Stomach smooth muscle (tissue), 2 donors: ENCODE measurements at regions not wholly inside any gene's neighbourhood (a gene's known extent, or its start where the extent isn't known, plus 50 kb on each side); places are given as distances from the start of the nearest gene placed in this dataset.
"Not testable (repeated sequence)": the region's sequence is repeated elsewhere in the genome, so short reads cannot be mapped to it uniquely, and the experiment has no call there.

Experiments
- H3K27ac ChIP-seq: one replicate; pipeline ENCODE4 v1.7.0; 2013; ENCODE audit warnings: mild to moderate bottlenecking, low read length, inconsistent platforms
- H3K27me3 ChIP-seq, 2 donors: one replicate each; pipeline ENCODE4 v1.7.0; 2013; ENCODE audit warnings: low read length in 2 of 2; ENCODE audit not compliant: insufficient read depth in 2 of 2, control insufficient read depth in 1 of 2
- H3K36me3 ChIP-seq, 2 donors: one replicate each; pipeline ENCODE4 v1.7.0; 2013; ENCODE audit warnings: low read length in 2 of 2; ENCODE audit not compliant: control insufficient read depth in 2 of 2, insufficient read depth in 2 of 2
- H3K4me1 ChIP-seq: one replicate; pipeline ENCODE4 v1.7.0; 2013; ENCODE audit warnings: low read length; ENCODE audit not compliant: control insufficient read depth, insufficient read depth
- H3K4me3 ChIP-seq, 2 donors: one replicate each; pipeline ENCODE4 v1.7.0; 2013; ENCODE audit warnings: low read length in 2 of 2
- H3K9ac ChIP-seq, 2 donors: one replicate each; pipeline ENCODE4 v1.7.0; 2013; ENCODE audit warnings: low read length in 2 of 2, mild to moderate bottlenecking in 1 of 2
- H3K9me3 ChIP-seq, 2 donors: one replicate each; pipeline ENCODE4 v1.7.0; 2013; ENCODE audit warnings: low read length in 2 of 2; ENCODE audit not compliant: control insufficient read depth in 2 of 2
- donor health status: healthy.
- donor health status: Pancreatic carcinoma.

DNA sequence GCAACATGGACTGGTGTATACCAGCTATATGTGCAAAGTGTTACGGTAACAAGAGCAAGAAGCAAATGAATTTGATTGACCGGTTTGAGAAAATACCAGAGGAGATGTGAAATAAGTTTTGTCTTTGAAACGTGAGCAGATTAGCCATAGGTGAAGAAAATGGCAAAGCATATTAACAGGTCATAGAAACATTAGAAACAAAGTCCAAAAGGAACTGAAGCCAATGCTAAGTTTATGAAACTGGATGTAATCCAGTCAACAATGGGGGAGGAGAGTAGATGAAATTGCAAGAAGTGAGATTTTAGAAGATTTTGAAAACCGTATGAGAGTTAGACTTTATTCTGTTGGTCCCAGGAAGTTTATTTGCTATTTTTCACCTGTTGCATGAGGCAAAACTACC is 1315.4 kb upstream of the CHAC2 start:
- H3K4me3 ChIP-seq = no peak overlapping the region
- H3K27me3 ChIP-seq = no peaks in the 10 kb centered on the region
- H3K4me1 ChIP-seq = no peaks in the 10 kb centered on the region
- H3K27ac ChIP-seq = no peak overlapping the region
- no peak overlapping the region for H3K9ac ChIP-seq
- H3K36me3 ChIP-seq = no peaks in the 10 kb centered on the region
- H3K9me3 ChIP-seq = no peaks in the 10 kb centered on the region

DNA sequence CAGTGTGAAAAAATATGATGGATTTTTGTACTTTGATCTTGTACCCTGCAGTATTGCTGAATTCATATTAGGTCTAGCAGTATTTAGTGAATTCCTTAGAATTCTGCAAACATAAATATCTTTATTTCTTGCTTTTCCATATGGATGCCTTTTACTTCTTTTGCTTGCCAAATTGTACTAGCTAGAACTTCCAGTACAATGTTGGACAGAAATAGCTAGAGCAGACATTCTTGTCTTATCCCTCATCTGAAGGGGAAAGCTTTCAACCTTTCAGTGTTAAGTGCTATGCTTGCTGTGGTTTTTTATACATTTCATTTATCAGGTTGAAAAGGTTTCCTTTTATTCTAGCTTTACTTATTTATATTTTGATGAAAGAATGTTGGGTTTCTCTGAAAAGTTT is 1321.9 kb upstream of the CHAC2 start:
- Histone ChIP-seq H3K27me3 (no peaks in the 10 kb centered on the region), H3K4me3 (no peak overlapping the region), H3K9ac (no peak overlapping the region)

DNA sequence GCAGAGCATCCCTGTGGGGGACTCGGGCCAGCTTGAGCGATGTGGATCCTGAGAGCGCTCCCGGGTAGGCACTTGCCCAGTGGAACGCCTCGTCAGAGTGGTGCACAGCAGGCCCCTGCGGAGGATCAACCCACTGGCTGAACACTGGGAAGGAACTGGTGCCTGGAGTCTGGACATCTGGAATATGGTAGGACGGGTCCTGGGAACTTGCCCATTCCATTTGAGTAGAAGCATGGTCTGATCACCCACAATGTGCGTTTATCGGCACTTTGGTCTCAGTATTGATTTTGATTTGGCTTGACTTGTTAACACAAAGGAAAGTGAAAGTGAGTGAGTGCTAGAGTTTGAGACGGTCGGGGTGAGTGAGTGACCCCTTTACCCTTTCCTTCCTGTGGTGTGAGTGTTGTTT is 1336.2 kb upstream of the CHAC2 start:
- H3K4me1 ChIP-seq = no peaks in the 10 kb centered on the region
- no peak overlapping the region for H3K9ac ChIP-seq
- no peak overlapping the region for H3K4me3 ChIP-seq
- H3K9me3 ChIP-seq = no peaks in the 10 kb centered on the region
- H3K36me3 ChIP-seq = no peaks in the 10 kb centered on the region
- H3K27me3 ChIP-seq = no peaks in the 10 kb centered on the region
- H3K27ac ChIP-seq = no peak overlapping the region

More for the DNA sequence above, 1321.9 kb upstream of the CHAC2 start:
- Histone ChIP-seq H3K27ac (no peak overlapping the region), H3K4me1 (no peaks in the 10 kb centered on the region), H3K36me3 (no peaks in the 10 kb centered on the region), H3K9me3 (no peaks in the 10 kb centered on the region)

DNA sequence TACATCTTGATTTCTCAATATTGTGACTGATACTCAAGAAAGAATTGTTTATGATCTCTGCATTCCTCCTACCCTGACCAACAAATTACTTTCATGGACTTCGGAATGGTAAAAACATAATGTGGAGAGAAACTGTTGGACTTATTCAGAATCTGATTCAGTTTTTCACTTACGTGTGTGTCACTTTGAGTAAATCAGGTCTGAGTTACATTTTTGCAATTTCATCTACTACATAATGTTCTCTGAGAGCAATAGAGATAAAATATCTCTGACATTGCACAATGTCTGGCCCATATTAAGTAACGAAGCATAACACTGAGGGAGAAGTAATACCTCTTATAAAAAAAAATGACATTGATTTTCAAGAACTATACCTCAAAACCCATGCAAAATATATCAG is 1337.9 kb upstream of the CHAC2 start:
- Histone ChIP-seq H3K4me1 (no peaks in the 10 kb centered on the region), H3K27me3 (no peaks in the 10 kb centered on the region), H3K9ac (no peak overlapping the region), H3K4me3 (no peak overlapping the region), H3K27ac (no peak overlapping the region), H3K9me3 (no peaks in the 10 kb centered on the region), H3K36me3 (no peaks in the 10 kb centered on the region)

DNA sequence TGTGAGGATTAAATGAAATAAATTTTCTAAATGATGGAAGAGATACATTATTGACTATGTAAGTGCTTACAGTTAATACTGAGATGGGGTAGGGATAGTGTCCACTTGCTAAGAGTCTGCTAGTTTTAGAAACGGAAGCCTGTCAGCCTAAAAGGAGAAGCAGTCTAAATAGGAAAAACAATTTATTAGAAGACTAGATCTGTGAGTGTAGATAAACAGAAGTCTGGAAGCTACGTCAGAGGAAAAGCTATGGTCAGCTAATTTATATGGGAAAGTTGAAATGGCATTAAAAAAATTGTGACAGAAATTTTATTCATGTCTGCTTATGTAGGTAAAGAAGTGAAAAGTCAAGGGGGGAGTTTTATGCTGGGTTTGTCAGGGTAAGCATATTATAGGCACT is 1338.4 kb upstream of the CHAC2 start:
- Histone ChIP-seq H3K4me1 (no peaks in the 10 kb centered on the region), H3K27ac (no peak overlapping the region), H3K27me3 (no peaks in the 10 kb centered on the region), H3K4me3 (no peak overlapping the region), H3K9me3 (no peaks in the 10 kb centered on the region), H3K9ac (no peak overlapping the region), H3K36me3 (no peaks in the 10 kb centered on the region)

DNA sequence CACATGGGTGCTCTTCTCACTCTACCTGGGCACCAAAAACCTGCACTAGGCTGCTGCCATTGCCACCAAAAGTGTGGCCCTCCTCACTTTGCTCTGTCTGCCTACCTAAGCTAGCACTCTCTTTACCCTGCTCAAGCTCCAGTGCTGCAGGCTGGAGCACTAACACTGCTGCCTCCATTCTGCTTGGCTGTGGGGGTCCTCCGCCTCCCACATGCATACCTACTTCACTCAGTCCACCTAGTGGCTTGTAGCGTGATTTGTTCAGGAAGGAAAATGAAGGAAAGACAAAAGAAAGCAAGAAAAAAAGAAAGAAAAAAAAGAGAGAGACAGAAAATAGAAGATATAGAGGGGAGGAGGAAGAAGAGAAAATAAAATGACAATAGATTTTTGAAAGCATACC is 1339.4 kb upstream of the CHAC2 start:
- Histone ChIP-seq H3K27ac (no peak overlapping the region), H3K9me3 (no peaks in the 10 kb centered on the region), H3K4me1 (no peaks in the 10 kb centered on the region), H3K4me3 (no peak overlapping the region), H3K27me3 (no peaks in the 10 kb centered on the region), H3K36me3 (no peaks in the 10 kb centered on the region), H3K9ac (no peak overlapping the region)

DNA sequence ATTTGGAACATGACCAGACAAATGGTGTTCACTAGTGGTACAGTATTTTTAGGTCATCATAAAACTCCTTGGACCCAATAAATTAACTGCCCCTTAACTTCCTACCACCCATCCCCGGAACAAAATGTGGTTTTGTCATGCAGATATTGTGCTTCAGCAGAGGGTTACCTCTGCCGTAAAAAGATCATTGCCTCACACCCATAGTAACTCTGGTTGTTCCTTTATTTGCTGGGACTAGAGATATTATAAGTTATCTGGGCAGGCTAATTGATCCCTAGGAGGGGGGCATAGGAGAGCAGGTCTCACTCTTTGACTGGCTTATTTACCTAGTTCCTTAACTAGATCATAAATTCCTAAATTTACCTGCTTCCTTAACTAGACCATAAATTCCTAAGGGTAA is 1343.9 kb upstream of the CHAC2 start:
- no peak overlapping the region for H3K27ac ChIP-seq
- no peaks in the 10 kb centered on the region for H3K4me1 ChIP-seq
- H3K9me3 ChIP-seq = no peaks in the 10 kb centered on the region
- H3K27me3 ChIP-seq = no peaks in the 10 kb centered on the region
- H3K9ac ChIP-seq = no peak overlapping the region
- no peak overlapping the region for H3K4me3 ChIP-seq
- H3K36me3 ChIP-seq = no peaks in the 10 kb centered on the region

DNA sequence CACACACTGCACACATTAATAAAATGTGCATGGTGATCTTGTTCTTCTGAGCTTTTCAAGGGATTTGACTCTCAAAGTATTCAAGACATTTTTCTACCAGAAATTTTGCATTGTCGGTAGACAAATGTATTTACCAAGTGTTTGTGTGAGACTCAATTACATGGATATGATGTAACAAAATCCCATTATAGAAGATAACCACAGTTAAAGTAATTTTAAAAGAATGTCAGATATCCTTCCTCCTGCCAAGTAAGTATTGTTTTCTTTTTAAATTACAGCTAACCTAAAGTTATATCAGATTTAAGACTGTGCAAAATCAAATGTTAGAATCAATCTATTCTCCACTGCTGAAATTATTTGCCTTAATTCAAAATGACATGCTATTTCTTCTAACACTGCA is 1344.5 kb upstream of the CHAC2 start:
- Histone ChIP-seq H3K27me3 (no peaks in the 10 kb centered on the region), H3K36me3 (no peaks in the 10 kb centered on the region), H3K4me3 (no peak overlapping the region), H3K27ac (no peak overlapping the region), H3K4me1 (no peaks in the 10 kb centered on the region), H3K9me3 (no peaks in the 10 kb centered on the region), H3K9ac (no peak overlapping the region)

DNA sequence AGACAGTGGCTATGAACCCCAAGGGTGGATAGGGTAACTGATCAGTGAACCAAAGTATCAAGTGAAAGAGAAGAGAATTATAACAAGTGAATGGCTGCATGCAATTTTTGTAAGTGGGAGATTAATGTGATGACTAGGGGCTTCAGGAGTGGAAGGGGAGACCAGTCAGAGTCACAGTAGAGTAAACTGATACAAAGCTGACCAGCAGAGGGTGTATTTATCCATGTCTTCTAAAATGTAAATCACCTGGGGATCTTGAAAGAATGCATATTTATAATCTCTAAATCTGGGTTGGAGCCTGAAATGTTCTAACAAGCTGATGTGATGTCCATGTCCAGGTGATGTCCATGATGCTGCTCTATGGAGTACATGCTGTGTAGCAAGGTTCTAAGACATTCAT is 1351.3 kb upstream of the CHAC2 start:
- Histone ChIP-seq H3K9ac (no peak overlapping the region), H3K4me1 (no peaks in the 10 kb centered on the region), H3K36me3 (no peaks in the 10 kb centered on the region), H3K27ac (no peak overlapping the region), H3K4me3 (no peak overlapping the region), H3K27me3 (no peaks in the 10 kb centered on the region), H3K9me3 (no peaks in the 10 kb centered on the region)

DNA sequence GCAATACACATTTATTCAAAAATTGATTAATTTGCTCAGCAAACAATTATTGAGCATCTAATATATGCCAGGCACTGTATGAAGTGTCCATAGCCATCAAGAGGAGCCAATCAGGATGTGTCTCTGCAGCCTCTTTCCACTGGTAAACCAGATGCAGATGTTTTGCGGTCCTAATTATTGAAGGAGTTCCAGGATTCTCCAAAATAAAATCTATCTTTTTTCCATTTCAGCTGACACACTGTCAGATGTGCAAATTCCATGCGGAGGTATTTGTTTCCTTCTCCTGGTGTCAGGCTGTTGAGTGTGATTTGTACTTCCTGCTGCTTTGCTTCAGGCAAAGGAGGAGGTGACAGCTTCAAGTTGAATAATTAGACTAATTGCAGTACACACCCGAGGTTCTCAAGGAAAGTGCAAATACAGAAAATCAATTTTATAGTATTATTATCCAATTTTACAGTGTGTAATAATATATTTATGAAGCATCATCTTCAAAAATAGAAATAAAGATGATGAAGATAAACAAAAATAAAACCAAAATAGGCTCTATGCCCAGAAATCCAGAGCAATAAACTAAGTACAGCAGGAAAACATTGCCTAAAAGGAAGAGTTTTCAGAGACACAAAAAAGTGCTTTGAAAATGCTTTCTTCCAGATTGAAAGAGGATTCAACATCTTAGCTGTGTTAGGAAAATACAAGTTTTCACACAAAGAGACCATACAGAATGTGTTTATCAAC is 1352.9 kb upstream of the CHAC2 start:
- Histone ChIP-seq H3K4me3 (no peak overlapping the region), H3K4me1 (no peaks in the 10 kb centered on the region), H3K9me3 (no peaks in the 10 kb centered on the region), H3K27me3 (no peaks in the 10 kb centered on the region), H3K9ac (no peak overlapping the region), H3K27ac (no peak overlapping the region), H3K36me3 (no peaks in the 10 kb centered on the region)

DNA sequence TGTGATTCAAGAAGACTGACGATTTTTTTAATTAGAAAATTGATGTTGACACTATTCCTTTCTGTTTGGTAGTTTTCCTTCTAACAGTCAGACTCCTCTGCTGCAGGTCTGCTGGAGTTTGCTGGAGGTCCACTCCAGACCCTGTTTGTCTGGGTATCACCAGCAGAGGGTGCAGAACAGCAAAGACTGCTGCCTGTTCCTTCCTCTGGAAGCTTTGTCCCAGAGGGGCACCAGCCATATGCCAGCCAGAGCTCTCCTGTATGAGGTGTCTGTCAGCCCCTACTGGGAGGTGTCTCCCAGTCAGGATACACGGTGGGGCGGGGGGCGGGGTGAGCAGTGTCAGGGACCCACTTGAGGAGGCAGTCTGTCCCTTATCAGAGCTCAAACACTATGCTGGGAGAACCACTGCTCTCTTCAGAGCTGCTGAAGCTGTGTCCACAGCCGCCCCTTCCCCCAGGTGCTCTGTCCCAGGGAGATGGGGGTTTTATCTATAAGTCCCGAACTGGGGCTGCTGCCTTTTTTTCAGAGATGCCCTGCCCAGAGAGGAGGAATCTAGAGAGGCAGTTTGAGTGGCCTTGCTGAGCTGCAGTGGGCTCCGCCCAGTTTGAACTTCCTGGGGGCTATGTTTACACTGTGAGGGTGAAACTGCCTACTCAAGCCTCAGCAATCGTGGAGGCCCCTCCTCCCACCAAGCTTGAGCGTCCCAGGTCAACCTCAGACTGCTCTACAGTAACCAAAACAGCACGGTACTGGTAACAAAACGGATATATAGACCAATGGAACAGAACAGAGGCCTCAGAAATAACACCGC is 1358.1 kb upstream of the CHAC2 start:
- not testable (repeated sequence) for H3K9me3 ChIP-seq, H3K27ac ChIP-seq, H3K9ac ChIP-seq, H3K27me3 ChIP-seq, H3K4me1 ChIP-seq, H3K4me3 ChIP-seq, H3K36me3 ChIP-seq
